GM13976 (cell line): ENCODE measurements at regions not wholly inside any gene's neighbourhood (a gene's known extent, or its start where the extent isn't known, plus 50 kb on each side); places are given as distances from the start of the nearest gene placed in this dataset.

ENCODE experiments used
- DNase-seq: peaks from one replicate; pipeline ENCODE4 v3.0.0; 2012; ENCODE audit warnings: low spot score
- in situ Hi-C: fragments of 300-500 bp; cut with MboI; formaldehyde crosslinking; loops from one replicate; pipeline ENCODE4 v1.12.0; 2022; ENCODE audit warnings: low sequenced_read_pairs, mixed read lengths, inconsistent platforms; ENCODE audit not compliant: unreplicated experiment
- TF ChIP-seq, protein P1 (sequence below): IDR thresholded peaks from 2 replicates; pipeline ENCODE4 v1.5.1; 2012; ENCODE audit warnings: borderline replicate concordance, mild to moderate bottlenecking; ENCODE audit not compliant: insufficient read depth; ENCODE audit errors: extremely low read depth, missing control alignments, control extremely low read depth

DNA sequence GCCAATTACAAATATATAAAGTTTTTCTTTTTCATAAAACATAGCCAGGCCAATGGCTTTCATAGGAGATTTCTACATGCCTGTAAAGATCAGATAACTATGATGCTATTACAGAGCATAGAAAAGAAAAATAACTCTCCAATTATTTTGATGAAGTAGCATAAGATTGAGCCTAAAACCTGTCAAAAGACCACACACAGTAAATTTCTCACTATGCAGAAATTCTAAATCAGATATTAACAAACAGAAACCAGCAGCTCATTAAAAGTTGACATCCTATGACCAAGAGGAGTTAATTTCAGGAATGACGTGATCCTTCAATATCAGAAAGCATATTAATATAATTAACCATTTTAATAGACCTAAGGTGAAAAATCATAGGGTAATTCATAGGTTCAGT is 139.0 kb upstream of the PIEZO2 start:
- DNase-seq: no peak
- in situ Hi-C loops: no loop called here
- TF ChIP-seq, protein P1, sequence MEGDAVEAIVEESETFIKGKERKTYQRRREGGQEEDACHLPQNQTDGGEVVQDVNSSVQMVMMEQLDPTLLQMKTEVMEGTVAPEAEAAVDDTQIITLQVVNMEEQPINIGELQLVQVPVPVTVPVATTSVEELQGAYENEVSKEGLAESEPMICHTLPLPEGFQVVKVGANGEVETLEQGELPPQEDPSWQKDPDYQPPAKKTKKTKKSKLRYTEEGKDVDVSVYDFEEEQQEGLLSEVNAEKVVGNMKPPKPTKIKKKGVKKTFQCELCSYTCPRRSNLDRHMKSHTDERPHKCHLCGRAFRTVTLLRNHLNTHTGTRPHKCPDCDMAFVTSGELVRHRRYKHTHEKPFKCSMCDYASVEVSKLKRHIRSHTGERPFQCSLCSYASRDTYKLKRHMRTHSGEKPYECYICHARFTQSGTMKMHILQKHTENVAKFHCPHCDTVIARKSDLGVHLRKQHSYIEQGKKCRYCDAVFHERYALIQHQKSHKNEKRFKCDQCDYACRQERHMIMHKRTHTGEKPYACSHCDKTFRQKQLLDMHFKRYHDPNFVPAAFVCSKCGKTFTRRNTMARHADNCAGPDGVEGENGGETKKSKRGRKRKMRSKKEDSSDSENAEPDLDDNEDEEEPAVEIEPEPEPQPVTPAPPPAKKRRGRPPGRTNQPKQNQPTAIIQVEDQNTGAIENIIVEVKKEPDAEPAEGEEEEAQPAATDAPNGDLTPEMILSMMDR: no peak

DNA sequence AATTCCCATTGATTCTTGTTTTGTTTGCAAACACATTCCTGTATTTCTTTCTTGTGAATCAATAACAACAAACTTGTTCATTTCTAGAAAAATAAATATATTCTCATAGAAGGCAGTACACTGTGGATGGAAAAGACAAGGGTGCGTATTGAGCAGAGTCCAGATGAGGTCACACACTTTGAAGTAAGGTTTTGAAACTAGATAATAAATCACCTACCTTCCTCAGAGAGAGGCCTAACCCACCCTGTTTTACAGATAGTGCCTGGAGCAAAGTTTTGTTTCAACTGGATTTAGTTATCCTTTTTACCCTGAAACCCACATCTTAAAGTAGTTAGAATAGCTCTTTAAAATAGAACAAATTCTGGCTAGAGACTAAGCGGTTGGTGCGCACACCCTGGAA is 137.1 kb upstream of the PIEZO2 start:
- TF ChIP-seq, protein P1: no peak
- no peak for DNase-seq
- in situ Hi-C loops: no loop called here

DNA sequence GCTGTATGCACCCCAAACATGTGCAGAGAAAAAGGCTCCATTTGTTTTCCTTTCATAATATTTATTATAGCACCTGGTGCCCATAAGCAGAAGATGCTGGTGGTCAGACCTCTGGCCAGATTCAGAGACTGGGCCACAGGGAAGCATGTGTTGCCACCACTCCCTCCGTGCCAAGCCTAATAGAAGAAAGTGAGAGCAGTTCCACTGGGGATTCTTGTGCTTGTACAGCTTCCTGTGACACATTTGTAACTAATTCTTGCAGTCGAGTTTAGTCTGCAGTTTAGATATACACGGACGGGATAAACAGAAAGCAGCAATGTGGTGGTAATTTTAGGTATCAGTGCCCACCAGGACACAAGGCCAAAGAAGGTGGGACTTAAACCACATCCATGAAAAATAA is 135.4 kb upstream of the PIEZO2 start:
- TF ChIP-seq, protein P1: no peak
- in situ Hi-C loops: no loop called here
- DNase-seq: no peak

GRCh38 chr18:11284349-11284748 is 135.0 kb upstream of the PIEZO2 start:
- TF ChIP-seq, protein P1: no peak
- in situ Hi-C loops: no loop called here
- DNase-seq: no peak

GRCh38 chr18:11283479-11284161 is 134.3 kb upstream of the PIEZO2 start:
- TF ChIP-seq, protein P1: no peak
- no peak for DNase-seq
- in situ Hi-C loops: no loop called here

GRCh38 chr18:11279461-11279860 is 130.1 kb upstream of the PIEZO2 start:
- TF ChIP-seq, protein P1: no peak
- in situ Hi-C loops: no loop called here

More at GRCh38 chr18:11279461-11279860, 130.1 kb upstream of the PIEZO2 start:
- DNase-seq: no peak
